ENCODE measurements at regions not wholly inside any gene's neighbourhood (a gene's known extent, or its start where the extent isn't known, plus 50 kb on each side); places are given as distances from the start of the nearest gene placed in this dataset.
"Not testable (repeated sequence)": the region's sequence is repeated elsewhere in the genome, so short reads cannot be mapped to it uniquely, and the experiment has no call there.

DNA sequence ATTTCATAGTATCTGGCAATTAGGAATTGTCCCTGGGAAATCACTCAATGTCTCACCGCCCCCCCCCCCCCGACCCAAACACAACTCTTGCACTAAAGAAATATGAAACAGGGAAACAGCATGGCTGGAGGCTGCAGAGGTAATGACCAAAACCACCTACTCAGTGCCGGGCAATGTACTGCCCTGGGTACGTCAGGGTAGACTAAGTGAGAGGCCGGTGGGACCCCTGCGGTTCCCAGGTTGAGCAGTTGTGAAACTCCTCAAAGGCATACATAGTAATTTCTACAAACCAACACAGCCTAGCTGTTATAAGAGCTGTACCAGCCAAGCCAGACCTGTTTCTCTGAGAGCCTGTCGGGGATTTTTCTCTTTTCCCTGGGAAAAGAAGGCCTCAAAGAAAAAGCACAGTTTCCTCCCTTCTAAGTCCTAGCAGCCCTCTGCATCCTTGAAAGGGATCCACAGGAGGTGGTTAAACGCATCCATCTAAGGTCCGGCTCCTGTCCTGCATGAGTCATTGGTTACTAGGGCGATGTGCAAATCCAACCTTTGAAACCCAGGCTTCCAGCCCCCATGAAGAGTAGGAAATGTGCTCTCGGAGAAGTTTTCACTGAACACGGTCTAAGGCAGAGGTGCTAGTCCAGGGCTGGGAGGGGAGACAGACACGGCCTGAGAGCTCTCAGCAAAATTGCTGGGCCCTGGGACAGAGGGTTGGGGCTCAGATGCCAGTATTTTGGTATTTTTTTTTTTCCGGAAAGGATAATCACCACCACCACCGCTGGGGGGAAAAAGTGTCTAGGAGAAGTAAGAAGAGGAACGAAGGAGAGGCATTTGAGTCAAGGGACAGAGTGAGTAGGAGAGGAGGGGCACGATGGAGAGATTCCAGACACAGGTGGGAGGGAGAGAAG lies 172.8 kb downstream of the ATP6V0E2 start:
- not testable (repeated sequence) for DNase-seq

- not testable (repeated sequence) for DNase-seq
Observed at GRCh38 chr7:150047329-150047728, 173.6 kb downstream of the ATP6V0E2 start.

GRCh38 chr7:150047772-150048171 lies 174.0 kb downstream of the ATP6V0E2 start:
- not testable (repeated sequence) for DNase-seq

DNA sequence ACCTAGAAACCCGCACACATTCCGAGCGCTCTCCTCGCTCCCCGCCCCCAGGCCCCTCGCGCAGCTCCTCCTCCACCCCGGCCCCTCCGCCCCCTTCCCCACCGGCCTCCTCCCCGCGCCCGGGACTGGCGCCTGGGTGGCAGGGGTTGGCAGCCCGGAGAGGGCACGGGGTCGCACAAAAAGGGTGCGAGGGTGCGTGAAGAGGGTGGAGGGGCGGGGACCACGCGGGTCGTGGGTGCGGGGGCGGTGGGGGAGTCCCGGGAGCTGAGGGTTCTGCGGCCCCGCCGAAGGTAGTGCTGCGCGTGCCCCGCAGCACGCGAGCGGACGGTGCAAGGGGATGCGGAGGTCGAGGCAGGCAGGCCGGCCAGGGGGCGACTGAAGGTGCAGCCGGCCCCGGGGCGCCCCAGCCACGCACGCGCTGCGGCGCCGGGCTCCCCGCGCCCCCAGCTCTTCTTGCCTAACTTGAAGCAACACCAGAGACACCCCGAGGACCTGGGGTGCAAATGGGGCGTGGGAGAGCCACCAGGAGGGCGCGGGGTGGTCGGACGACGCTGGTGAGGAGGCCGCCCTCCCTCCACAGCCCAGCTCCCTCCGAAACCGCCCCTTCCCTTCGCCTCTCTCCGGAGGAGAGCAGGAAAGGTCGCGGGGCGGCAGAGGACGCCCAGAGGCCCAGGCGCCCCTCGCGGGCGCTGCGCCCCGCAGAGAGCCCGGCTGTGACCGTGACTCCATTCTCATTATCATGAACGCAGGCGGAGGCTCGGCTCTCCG lies 174.7 kb downstream of the ATP6V0E2 start:
- DNase-seq = not testable (repeated sequence)

DNA sequence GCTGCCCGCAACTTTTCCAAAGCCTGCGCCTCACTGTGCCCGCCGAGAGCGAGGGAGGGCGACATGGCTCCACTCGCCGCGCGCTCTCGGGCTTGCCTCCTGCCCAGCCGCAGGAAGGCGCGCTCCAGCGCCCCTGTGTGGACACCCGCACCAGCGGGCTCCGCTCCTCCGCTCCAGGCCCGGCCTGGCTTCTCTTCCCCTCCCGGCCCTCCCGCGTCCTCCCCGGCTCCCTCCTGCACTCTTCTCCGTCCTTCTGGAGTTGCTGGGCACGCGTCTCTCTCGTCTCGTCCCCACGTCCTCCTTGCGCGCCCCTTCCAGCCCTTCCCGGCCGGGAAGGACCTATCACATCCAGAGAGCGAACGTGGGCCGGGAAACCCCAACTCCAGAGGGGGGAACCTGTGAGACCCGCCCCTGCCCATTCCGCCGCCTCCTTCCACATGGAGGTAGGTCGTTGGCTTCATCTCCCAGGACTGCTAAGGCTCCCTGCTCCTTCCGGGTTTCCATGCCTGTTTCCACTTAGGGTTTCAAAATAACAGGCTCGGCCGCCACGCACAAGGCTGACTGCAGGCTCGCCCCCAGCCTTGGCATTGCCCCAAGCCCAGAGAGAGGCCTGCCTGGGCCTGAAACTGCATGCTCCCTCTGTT lies 175.4 kb downstream of the ATP6V0E2 start:
- not testable (repeated sequence) for DNase-seq

DNA sequence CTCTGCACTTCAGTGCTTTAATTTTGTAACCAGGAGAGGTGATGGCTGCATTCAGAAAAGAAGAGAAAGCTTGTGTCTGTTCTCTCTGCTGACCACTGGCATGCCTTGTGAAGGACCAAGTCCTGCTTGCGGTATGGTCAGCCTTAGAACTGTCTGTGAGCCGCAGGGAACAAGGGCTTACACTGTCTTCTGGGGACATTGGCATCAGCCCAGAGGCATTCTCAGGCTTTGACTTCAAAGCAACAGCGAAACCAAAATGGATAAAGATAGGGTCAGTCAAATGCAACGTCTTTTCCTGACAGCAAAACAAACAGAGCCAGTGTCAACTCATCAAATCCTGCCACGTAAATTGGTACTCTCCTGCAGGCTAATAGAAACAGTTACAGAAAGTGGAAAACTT lies 179.6 kb downstream of the ATP6V0E2 start:
- not testable (repeated sequence) for DNase-seq

GRCh38 chr7:150054242-150054641 lies 180.5 kb downstream of the ATP6V0E2 start:
- not testable (repeated sequence) for DNase-seq

GRCh38 chr7:150060259-150061221 lies 186.8 kb downstream of the ATP6V0E2 start:
- not testable (repeated sequence) for DNase-seq

DNA sequence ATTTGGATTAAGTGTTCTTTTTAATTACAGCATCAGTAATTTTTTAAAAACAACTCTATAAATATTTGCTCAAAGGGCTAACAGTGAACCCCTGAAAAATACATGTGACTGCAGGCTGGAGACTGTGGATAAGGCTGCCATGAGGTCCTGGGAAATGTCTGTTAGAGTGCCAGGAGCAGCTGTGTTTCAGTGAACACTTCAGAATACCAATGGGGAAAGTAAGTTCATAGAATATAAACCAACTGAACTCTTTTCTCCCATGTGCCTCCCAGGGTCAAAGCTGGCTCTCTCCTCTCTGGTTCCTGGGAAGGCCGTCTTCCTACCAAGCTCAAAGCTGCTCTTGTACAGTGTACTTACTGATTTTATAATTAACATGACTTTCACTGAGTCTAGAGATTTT lies 189.4 kb downstream of the ATP6V0E2 start:
- DNase-seq = not testable (repeated sequence)

- DNase-seq = not testable (repeated sequence)
Observed at GRCh38 chr7:150069555-150070313, 196.0 kb downstream of the ATP6V0E2 start.

- DNase-seq = not testable (repeated sequence)
Observed at GRCh38 chr7:150077543-150077942, 203.8 kb downstream of the ATP6V0E2 start.

DNA sequence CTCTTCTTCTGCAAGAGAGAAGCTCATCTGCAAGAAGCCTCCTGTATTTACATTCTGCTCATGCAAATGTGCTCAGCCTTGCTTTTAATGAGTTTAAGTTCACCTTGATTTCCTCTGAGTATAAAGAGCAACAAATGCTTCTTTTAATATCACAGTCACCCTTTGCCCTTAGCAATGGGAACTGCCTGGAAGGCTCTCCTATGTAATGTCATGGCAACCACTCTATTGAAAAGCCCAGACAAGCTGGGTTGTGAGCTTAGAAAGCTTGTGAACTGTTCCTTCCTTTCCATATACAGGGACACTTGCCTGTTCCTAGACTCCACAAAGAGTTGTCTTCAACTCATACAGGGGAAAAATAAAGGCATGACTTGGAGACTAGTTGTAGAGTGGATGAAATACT lies 208.1 kb downstream of the ATP6V0E2 start:
- DNase-seq = not testable (repeated sequence)

GRCh38 chr7:150084724-150085123 lies 211.0 kb downstream of the ATP6V0E2 start:
- DNase-seq = not testable (repeated sequence)

DNA sequence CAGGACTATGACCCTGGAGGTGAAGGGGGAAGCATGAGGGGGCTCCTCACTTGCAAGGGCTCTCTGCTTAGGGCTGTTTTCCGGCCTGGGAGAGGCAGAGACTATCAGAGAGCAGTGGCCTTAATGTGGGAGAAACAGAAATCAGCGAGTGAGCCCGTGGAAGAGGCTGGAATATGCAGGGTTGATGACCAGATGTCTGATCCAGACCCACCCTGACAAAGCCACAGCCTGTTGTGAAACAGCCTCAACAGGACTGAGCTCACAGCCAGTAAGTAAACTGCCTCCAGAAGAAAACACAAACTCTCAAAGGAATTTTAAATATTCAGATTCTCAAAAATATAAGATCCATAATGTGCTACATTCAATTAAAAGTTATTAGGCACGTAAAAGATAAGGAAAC lies 213.7 kb downstream of the ATP6V0E2 start:
- not testable (repeated sequence) for DNase-seq

- not testable (repeated sequence) for DNase-seq
Observed at GRCh38 chr7:150089139-150089538, 215.4 kb downstream of the ATP6V0E2 start.

DNA sequence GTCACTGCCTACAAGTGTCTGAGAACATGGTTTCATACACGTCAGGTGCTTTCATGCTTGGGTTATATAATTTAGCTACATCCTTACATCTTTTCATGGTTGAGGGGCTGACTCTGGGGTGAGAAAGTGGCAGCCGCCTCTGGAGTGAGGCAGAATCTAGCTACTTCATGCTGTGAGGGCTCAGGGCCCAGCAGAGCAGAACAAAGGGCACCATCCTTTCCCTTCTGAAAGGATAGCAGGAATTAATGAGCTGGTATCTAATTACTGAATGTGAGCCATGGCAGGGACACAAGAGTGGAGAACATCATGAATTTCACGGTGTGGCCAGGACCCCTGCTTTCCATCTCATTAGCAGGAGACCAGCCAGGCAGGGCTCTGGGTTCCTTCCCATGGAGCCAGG lies 217.0 kb downstream of the ATP6V0E2 start:
- DNase-seq = not testable (repeated sequence)

DNA sequence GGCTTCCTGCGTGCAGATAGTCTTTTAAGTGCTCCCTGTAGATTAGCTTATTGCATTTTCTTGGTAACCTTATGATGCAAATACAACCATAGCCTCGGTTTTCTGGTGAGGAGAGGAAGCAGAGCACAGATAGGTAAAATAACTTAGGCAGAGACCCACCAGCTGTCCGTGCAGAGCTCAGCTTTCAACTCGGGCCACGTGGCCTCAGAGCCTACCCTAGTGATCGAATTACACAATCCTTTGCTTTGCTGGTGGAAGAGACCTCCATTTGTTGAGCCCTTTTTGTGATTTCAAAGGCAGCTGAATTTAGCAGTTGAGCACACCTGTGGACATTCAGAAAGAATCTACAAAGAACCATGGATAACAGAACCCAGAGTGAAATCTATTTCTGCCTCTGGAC lies 220.1 kb downstream of the ATP6V0E2 start:
- not testable (repeated sequence) for DNase-seq

GRCh38 chr7:150096213-150096994 lies 222.6 kb downstream of the ATP6V0E2 start:
- DNase-seq = not testable (repeated sequence)

DNA sequence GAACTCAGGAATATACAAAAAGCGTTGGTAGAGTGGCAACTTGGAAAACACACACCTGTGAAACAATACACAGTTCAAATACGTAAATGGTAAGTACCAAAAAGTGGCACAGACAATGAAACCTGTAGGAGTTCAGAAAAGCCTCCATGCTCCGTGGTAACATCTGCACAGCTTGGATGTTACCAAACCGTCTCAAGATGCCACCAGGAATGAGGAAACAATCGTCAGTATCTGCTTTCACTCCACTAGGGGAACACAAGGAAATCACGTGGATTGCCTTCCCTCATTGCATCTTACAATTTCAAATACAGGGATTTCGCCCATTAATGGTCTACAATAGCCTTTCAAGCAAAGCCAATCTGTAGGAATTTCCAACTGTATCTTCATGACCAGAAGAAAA lies 224.6 kb upstream of the LRRC61 start:
- DNase-seq = not testable (repeated sequence)

Measured in renal pelvis (tissue), 1 donor.